Heart right ventricle (tissue), 16 donors: ENCODE measurements at regions not wholly inside any gene's neighbourhood (a gene's known extent, or its start where the extent isn't known, plus 50 kb on each side); places are given as distances from the start of the nearest gene placed in this dataset.

ENCODE experiments used
- ATAC-seq, 8 donors: fragments of 200-7000 bp; cut with Tn5 transposase; one replicate each; pipeline ENCODE4 v1.9.1; 2020; ENCODE audit warnings: mild to moderate bottlenecking in 8 of 8, moderate library complexity in 8 of 8, moderate number of reproducible peaks in 1 of 8
- DNase-seq, 2 donors: peaks; one replicate each; pipeline ENCODE4 v3.0.0-alpha.2; 2020
- H3K27ac ChIP-seq, 10 donors: fragments of 200-600 bp; sonication (generic) in 2 of 10; one replicate each; pipeline versions ENCODE4 v1.5.0 to v1.8.0; 2020 to 2022; ENCODE audit warnings: mild to moderate bottlenecking in 3 of 10
- H3K27me3 ChIP-seq, 7 donors: fragments of 200-600 bp; one replicate each; pipeline ENCODE4 v1.8.0; 2021 to 2022; ENCODE audit warnings: mild to moderate bottlenecking in 2 of 7
- H3K36me3 ChIP-seq, 9 donors: fragments of 200-600 bp; sonication (generic) in 1 of 9; one replicate each; pipeline versions ENCODE4 v1.5.0 to v1.8.0; 2020 to 2022; ENCODE audit warnings: mild to moderate bottlenecking in 2 of 9
- H3K4me1 ChIP-seq, 9 donors: fragments of 200-600 bp; sonication (generic) in 1 of 9; one replicate each; pipeline versions ENCODE4 v1.5.0 to v1.8.0; 2020 to 2022; ENCODE audit warnings: mild to moderate bottlenecking in 4 of 9
- H3K4me3 ChIP-seq, 10 donors: fragments of 200-600 bp; sonication (generic) in 2 of 10; one replicate each; pipeline versions ENCODE4 v1.5.0 to v1.8.0; 2020 to 2022; ENCODE audit warnings: mild to moderate bottlenecking in 7 of 10, moderate library complexity in 2 of 10
- H3K9me3 ChIP-seq, 11 donors: fragments of 200-600 bp in 10 of 11; sonication (generic) in 2 of 11; one replicate each; pipeline versions ENCODE4 v1.5.0 to v1.8.0; 2013 to 2022; ENCODE audit warnings: mild to moderate bottlenecking in 2 of 11, control low read depth in 1 of 11, moderate library complexity in 1 of 11
- CTCF ChIP-seq, 9 donors: fragments of 200-600 bp; sonication (generic) in 2 of 9; IDR thresholded peaks; one replicate each; pipeline versions ENCODE4 v1.5.0 to v1.8.0; 2021 to 2022; ENCODE audit warnings: antibody characterized with exemption in 9 of 9, mild to moderate bottlenecking in 5 of 9, moderate library complexity in 1 of 9
- WGBS, 2 donors: extraction: QIAGEN DNeasy Blood & Tissue Kit; methylation state at CpG; one replicate each; pipeline ENCODE4 v1.1.7; 2013; ENCODE audit warnings: inconsistent platforms in 1 of 2; 5-methylcytosine and 5-hydroxymethylcytosine counted together
- intact Hi-C, 10 donors: fragments of 100-400 bp; cut with DNase I; formaldehyde crosslinking; loops; one replicate each; pipeline versions ENCODE4 v1.11.1 to v1.14.2; 2022
- donor health status: Arrhythmogenic right ventricular cardiomyopathy.
- donor health status: ischemic (EF 13 %, LVEDD 7.1; RV severe dilation, severe dysfunction).
- donor health status: healthy with polysubstance abuse.
- donor health status: DM: no; HTN: yes; CAD: no.
- donor health status: DM: no; HTN: no; CAD: no.
- donor health status: ischemic (EF 25% LVEDD 6.9; RV normal size, moderate dysfunction).
- donor health status: ischemic (EF 25% LVEDD 5.7; RV mildly dilated, moderate dysfunction).
- donor health status: healthy.
- donor health status: DM: yes; HTN: yes; CAD: no.
- donor health status: Ischemic cardiomyopathy.
- donor health status: ischemic (EF 35%, LVEDD 5.7; RV mildly dilated, moderate dysfunction).
- donor health status: nonischemic (EF 11% LVEDD 7.7; RV severe dilation, severe dysfunction).
- donor health status: DM: yes; HTN: yes; CAD: no.
- donor health status: PGD.
- donor health status: ischemic (EF 29% LVEDD 5.4; RV normal size, mild dysfunction).
- donor health status: nonischemic (EF 23%, LVEDD 6.1; RV moderate dilation, normal function).

DNA sequence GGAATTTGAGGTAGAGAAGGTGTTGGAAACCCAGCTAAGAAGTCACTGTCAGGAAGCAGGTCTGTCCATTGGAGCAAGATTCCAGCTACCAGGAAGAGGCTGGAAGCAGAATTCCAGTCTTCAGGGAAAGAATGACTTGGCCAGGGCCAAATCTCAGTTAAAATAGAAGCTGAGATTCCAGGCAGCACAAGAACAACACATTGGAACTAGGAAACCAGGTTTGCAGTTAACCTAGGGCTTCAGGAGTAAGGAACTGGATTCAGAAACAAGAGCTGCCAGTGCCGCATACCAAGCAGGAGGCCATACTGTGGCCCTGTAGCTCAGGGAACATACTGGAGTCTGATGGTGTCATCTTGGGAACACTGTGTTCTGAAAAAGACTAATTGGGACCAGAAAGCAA, 73.7 kb upstream of the FUCA2 start:
- WGBS, 2 donors = 100% methylated on average over 1 of the region's 1 CpG
- ATAC-seq (no peak), DNase-seq (no peak)
- no peaks in the 10 kb centered on the region for H3K27me3 ChIP-seq
- intact Hi-C loops = loop anchor here in 1 of 10 donors (10.0 kb wide), 1 partner anchor 190 kb away; no protein-coding TSS in a partner anchor
- H3K4me1 ChIP-seq = peaks cover 0 to 19% (median 0%) of the 10 kb centered on the region in 9 donors
- peaks cover 0 to 7% (median 0%) of the 10 kb centered on the region in 11 donors for H3K9me3 ChIP-seq
- TF ChIP-seq CTCF (IDR thresholded peaks at IDR 0.05) = no peak
- H3K4me3 ChIP-seq = no peak overlapping the region
- no peak overlapping the region for H3K27ac ChIP-seq
- no peaks in the 10 kb centered on the region for H3K36me3 ChIP-seq

DNA sequence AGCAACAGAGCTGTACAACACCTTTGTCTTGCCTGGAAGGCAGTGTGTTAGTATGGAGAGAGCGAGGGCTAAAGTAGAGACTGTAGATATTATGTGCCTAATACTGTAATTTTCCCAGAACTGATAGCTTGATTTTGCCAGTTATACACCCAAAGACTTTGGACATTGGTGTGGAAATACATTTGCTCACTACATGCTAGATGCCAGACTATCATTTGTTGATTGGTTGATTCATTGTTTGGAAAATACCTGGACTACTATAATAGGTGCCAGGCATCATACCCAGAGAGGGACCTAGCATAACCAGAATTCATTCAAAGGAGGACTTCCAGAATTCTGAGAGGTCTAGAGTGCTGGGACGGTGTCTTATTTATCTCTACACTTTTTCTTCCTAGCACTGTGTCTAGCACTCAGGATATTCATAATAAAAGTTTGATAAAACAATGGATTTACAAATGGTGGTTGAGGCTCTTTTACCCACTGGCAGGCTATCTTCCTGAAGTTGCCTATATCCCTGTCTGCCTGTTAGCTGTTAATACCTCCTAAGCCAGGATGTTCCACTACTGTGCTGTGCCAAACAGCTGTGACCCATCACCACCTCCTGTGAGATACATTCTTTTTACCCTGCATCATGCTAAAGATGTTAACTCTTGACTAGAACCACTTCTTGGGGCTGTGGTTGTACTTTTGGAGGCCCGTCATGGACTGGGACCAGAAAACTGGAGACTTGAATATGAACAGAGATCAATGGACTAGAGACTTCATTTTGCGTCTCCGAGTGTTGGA, 72.2 kb upstream of the FUCA2 start:
- ATAC-seq = peak in 1 of 8 donors; percentile 46

GRCh38 chr6:143581835-143582480, 70.4 kb upstream of the FUCA2 start:
- intact Hi-C loops = loop anchor here in 2 of 10 donors (5.0 to 10.0 kb wide), 2 partner anchors 193 to 265 kb away; no protein-coding TSS in a partner anchor
- Histone ChIP-seq H3K9me3 (no peaks in the 10 kb centered on the region), H3K4me1 (peaks cover 0 to 24% (median 0%) of the 10 kb centered on the region in 9 donors), H3K27me3 (no peaks in the 10 kb centered on the region), H3K27ac (no peak overlapping the region), H3K36me3 (no peaks in the 10 kb centered on the region), H3K4me3 (no peak overlapping the region)
- no peak for ATAC-seq
- 82 to 89% methylated on average over 3 of the region's 3 CpGs for WGBS, 2 donors
- no peak for DNase-seq
- no peak for TF ChIP-seq CTCF (IDR thresholded peaks at IDR 0.05)

More for the DNA sequence above, 72.2 kb upstream of the FUCA2 start:
- intact Hi-C loops = loop anchor here in 2 of 10 donors (5.0 to 10.0 kb wide), 2 partner anchors 191 to 264 kb away; no protein-coding TSS in a partner anchor
- no peak for TF ChIP-seq CTCF (IDR thresholded peaks at IDR 0.05)
- Histone ChIP-seq H3K9me3 (no peaks in the 10 kb centered on the region), H3K36me3 (no peaks in the 10 kb centered on the region), H3K27me3 (no peaks in the 10 kb centered on the region), H3K27ac (no peak overlapping the region), H3K4me1 (peaks cover 0 to 24% (median 0%) of the 10 kb centered on the region in 9 donors), H3K4me3 (no peak overlapping the region)
- no peak for DNase-seq
- WGBS, 2 donors = 85 to 87% methylated on average over 5 of the region's 5 CpGs

DNA sequence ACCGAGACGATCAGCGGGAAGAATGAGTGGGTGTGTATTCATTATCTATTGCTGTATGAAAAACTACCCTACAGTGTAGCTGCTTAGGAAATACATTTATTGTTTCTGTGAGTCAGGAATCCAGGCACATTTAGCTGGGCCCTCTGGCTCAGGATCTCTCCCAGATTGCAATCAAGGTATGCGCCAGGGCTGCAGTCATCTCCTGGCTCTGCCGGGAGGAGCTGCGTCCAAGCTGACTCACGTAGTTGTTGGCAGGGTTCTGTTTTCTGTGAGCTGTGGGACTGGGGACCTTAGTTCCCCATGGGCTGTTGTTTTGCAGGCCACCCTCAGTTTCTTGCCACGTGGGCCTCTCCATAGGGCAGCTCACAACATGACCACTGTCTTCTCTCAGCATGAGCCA, 68.2 kb upstream of the FUCA2 start:
- TF ChIP-seq CTCF (IDR thresholded peaks at IDR 0.05) = no peak
- Histone ChIP-seq H3K9me3 (no peaks in the 10 kb centered on the region), H3K4me3 (no peak overlapping the region), H3K27me3 (no peaks in the 10 kb centered on the region), H3K27ac (no peak overlapping the region), H3K4me1 (peaks cover 0 to 35% (median 0%) of the 10 kb centered on the region in 9 donors), H3K36me3 (no peaks in the 10 kb centered on the region)
- peak; percentile 15 to 31 for DNase-seq
- ATAC-seq = peak in 6 of 8 donors; percentile 31 to 86 (median 54)
- intact Hi-C loops = loop anchor here in 9 of 10 donors (5.0 to 10.0 kb wide), 6 partner anchors 98 to 433 kb away; partner anchors contain the start of genes LTV1 (in 6 of the 9) and PHACTR2 (in 1 of the 9)
- WGBS, 2 donors = 58 to 66% methylated on average over 8 of the region's 8 CpGs
